GM04504 (cell line): ENCODE measurements at regions not wholly inside any gene's neighbourhood (a gene's known extent, or its start where the extent isn't known, plus 50 kb on each side); places are given as distances from the start of the nearest gene placed in this dataset.
"Not testable (repeated sequence)": the region's sequence is repeated elsewhere in the genome, so short reads cannot be mapped to it uniquely, and the experiment has no call there.

ENCODE experiments used
- DNase-seq: peaks from one replicate; pipeline ENCODE4 v3.0.0-alpha.2; 2012; ENCODE audit warnings: low read depth

- no peak for DNase-seq
Observed at GRCh38 chr2:106009096-106009495, 185.0 kb downstream of the UXS1 start.

GRCh38 chr2:106004851-106005250 lies 189.2 kb downstream of the UXS1 start:
- no peak for DNase-seq

- no peak for DNase-seq
Observed at GRCh38 chr2:105999211-105999989, 194.7 kb downstream of the UXS1 start.

- DNase-seq: no peak
Observed at GRCh38 chr2:105997711-105998110, 196.4 kb downstream of the UXS1 start.

- no peak for DNase-seq
Observed at GRCh38 chr2:105990624-105991023, 203.5 kb downstream of the UXS1 start.

- not testable (repeated sequence) for DNase-seq
Observed at GRCh38 chr2:105989803-105990202, 204.3 kb downstream of the UXS1 start.

DNA sequence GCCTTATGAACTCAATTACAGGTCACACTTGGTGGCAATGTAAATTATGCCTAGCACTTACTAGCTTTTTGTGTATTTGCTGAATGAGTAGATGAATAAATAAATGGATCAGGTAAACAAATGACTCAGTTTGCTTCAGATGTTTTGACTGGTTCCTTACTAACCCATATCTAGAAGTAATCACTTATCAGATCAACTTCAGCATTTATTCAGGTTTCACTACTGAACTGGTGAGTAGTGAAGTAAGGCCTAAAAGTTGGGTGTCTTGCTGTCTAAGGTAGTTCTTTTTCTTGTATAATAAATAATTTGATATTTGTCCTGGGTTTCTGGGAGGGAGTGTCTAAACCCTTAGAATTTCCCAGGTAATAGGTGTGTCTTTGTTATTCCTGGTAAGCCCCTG lies 205.0 kb downstream of the UXS1 start:
- DNase-seq: no peak

DNA sequence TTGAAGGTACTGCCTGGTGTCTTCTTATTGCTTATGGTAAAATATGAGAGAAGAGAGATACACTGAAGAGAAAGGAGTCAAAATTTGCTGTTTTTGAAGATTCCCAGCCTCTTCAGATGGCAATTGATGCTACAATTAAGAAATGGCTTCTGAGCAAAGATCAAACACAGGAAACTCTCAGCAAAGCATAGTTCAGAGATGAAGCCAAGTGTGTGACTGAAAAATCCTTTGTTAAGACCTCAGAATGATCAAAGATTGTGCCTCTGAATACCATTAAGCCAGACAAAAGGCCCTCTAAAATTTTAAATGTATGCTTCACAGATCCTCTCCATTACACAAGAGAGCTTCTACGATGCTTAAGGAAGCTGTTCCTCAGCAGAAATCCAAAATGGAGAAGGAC lies 216.3 kb downstream of the UXS1 start:
- DNase-seq: no peak

- DNase-seq: peak; percentile 15
Observed at GRCh38 chr2:105977212-105977611, 216.9 kb downstream of the UXS1 start.

GRCh38 chr2:105974812-105975211 lies 219.3 kb downstream of the UXS1 start:
- DNase-seq: no peak

- DNase-seq: no peak
Observed at GRCh38 chr2:105972927-105973326, 221.2 kb downstream of the UXS1 start.

- no peak for DNase-seq
Observed at GRCh38 chr2:105972246-105972645, 221.9 kb downstream of the UXS1 start.

- DNase-seq: no peak
Observed at GRCh38 chr2:105969552-105969951, 224.5 kb downstream of the UXS1 start.

- DNase-seq: no peak
Observed at GRCh38 chr2:105962221-105962620, 217.5 kb downstream of the NCK2 start.

- no peak for DNase-seq
Observed at GRCh38 chr2:105961599-105962146, 217.0 kb downstream of the NCK2 start.

- DNase-seq: no peak
Observed at GRCh38 chr2:105959357-105959756, 214.6 kb downstream of the NCK2 start.

DNA sequence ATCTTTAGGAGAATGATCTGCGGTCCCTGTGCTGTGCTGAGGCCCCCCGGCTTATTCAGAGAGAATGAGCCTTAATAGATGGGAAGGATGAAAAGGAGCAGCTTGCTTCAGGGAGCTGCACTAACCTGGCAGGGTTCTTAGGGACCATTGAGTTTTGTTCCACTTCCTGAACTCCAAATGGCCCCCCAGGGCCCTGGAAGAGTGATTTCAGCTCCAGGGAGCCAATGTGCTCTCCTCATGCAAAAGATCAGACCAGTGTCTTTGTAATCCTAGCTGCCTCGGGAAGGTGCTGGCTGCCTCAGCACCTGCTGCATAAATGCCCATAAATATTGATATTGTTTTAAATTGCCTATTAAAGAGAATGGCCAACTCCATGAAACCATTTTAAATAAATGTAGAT lies 210.2 kb downstream of the NCK2 start:
- no peak for DNase-seq

DNA sequence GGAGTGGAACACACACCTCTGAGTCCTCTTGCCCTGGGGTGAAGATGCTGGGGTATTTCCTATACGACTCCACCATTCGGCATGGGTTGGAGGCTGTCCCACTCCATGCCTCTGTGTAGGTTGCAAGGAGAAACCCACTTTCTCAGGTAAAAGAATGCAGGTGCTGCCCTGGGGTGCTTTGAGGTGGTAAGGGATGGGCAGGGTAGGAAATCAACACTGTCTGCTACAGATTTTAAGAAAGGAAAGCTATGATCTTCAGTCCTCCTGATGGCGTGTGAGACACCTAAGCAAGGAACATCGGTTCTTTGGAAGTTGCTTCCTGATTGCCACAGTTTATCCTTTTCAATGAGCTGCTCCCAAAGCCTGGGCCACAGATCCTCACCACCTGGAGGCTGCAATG lies 209.2 kb downstream of the NCK2 start:
- no peak for DNase-seq

DNA sequence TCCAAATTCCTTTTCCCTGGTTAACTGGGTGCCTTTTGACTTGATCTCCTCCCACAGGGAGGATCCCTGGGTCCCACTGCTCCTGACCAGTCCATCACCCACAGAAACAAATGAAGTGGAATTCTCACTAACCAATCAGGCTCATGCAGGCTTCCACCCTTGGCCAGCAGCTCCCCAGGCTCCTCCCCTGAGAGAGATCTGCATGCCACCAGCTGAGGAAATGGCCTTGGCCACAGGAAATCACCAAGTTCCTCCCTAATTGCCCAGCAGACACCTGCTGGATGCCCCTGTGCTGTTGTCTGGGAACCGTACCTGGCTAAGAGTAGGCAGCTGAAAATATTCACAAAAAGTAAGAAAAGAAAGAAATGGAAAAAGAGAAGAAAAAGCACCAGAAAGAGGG lies 207.4 kb downstream of the NCK2 start:
- DNase-seq: no peak

GRCh38 chr2:105951384-105951694 lies 206.6 kb downstream of the NCK2 start:
- no peak for DNase-seq

DNA sequence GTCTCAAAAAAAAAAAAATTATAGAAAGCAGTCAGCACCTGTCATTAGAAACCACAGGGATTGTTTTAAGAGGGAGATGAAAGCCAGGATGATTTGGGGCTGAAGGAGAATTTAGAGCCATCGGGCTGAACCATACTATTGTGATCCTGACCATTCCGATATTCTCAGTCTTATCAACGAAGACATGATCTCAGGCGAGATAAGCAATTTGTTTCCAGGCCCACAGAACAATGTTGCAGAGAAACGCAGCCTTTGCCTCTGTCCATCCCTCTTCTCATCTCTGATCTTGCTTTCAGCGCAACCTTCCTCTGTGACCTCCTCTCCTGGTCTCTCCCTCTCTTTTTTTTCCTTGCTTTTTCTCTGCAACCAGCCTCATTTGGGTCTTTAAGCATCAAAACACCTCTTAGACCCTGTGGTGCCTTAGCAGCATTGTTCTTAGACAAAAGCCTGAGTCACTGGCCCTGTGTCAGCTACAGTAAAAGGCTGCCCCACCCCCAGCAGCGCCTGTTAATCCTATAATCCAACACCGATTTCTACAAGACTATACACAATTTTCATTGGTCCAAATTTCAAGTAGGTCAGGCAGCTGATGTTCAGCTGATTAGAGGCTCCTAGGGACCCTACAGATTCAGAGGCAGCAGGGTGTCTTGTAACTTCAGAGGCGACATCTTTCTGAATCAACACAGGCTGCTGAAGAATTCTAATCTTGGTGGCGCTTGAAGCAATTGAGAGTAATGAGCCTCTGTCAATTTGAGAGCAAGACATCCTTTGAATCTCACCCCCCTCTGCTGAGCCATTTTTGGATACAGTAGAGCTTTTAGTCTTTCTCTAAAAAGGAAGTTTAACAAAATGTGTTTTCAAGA lies 206.0 kb downstream of the NCK2 start:
- DNase-seq: no peak

DNA sequence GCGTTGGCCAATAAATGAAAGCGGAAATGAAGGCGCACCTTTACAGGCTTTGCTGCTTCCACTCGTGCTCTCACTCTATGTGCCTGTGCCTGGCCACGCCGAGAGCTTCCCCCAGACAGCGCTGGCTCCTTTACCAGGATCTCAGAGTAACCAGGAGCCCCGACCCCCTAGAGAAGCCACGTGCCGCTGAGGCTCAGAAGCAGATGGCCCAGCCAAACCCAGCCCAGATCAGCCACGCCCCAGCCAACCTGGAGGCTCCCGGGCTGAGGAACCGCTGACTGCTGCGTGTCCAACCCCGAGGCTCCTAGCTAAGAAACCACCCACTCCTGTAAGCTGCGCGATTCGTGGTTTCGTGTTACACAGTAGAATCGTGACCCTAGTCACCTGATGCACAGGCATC lies 199.3 kb downstream of the NCK2 start:
- no peak for DNase-seq
